ENCODE measurements at regions not wholly inside any gene's neighbourhood (a gene's known extent, or its start where the extent isn't known, plus 50 kb on each side); places are given as distances from the start of the nearest gene placed in this dataset.

- Histone ChIP-seq H3K4me3 (no peak overlapping the region), H3K27ac (no peak overlapping the region), H3K27me3 (no peaks in the 10 kb centered on the region), H3K4me1 (no peaks in the 10 kb centered on the region), H3K9me3 (no peaks in the 10 kb centered on the region), H3K36me3 (no peaks in the 10 kb centered on the region)
- DNase-seq (no peak), ATAC-seq (ENCODE audit: low FRiP score in 2 of 2) (no peak)
- TF ChIP-seq CTCF (IDR thresholded peaks at IDR 0.05) (no peak), POLR2A (IDR thresholded peaks at IDR 0.05) (no peak), POLR2AphosphoS5 (IDR thresholded peaks at IDR 0.05) (no peak), EP300 (IDR thresholded peaks at IDR 0.05) (no peak)
- WGBS, 2 donors = 88 to 92% methylated on average over 5 of the region's 5 CpGs
Observed at GRCh38 chr10:108452533-108452932, 1288.0 kb upstream of the SORCS1 start.

GRCh38 chr10:108450280-108450679 lies 1285.8 kb upstream of the SORCS1 start:
- H3K4me3 ChIP-seq = no peak overlapping the region
- no peaks in the 10 kb centered on the region for H3K36me3 ChIP-seq
- H3K9me3 ChIP-seq = no peaks in the 10 kb centered on the region
- DNase-seq (no peak), ATAC-seq (ENCODE audit: low FRiP score in 2 of 2) (no peak)
- no peaks in the 10 kb centered on the region for H3K27me3 ChIP-seq
- 59 to 60% methylated on average over 2 of the region's 2 CpGs for WGBS, 2 donors
- TF ChIP-seq CTCF (IDR thresholded peaks at IDR 0.05) = no peak
- TF ChIP-seq EP300 (IDR thresholded peaks at IDR 0.05) = no peak
- no peak for TF ChIP-seq POLR2AphosphoS5 (IDR thresholded peaks at IDR 0.05)
- no peak for TF ChIP-seq POLR2A (IDR thresholded peaks at IDR 0.05)
- no peaks in the 10 kb centered on the region for H3K4me1 ChIP-seq
- H3K27ac ChIP-seq = no peak overlapping the region

- WGBS, 2 donors = 77 to 85% methylated on average over 3 of the region's 3 CpGs
- no peak overlapping the region for H3K27ac ChIP-seq
Observed at GRCh38 chr10:108445746-108446145, 1281.2 kb upstream of the SORCS1 start.

GRCh38 chr10:108443636-108444035 lies 1279.1 kb upstream of the SORCS1 start:
- 93 to 94% methylated on average over 2 of the region's 2 CpGs for WGBS, 2 donors
- TF ChIP-seq POLR2A (IDR thresholded peaks at IDR 0.05) (no peak), EP300 (IDR thresholded peaks at IDR 0.05) (no peak), POLR2AphosphoS5 (IDR thresholded peaks at IDR 0.05) (no peak), CTCF (IDR thresholded peaks at IDR 0.05) (no peak)
- no peaks in the 10 kb centered on the region for H3K27me3 ChIP-seq
- no peaks in the 10 kb centered on the region for H3K9me3 ChIP-seq
- H3K36me3 ChIP-seq = no peaks in the 10 kb centered on the region
- H3K4me3 ChIP-seq = no peak overlapping the region
- H3K27ac ChIP-seq = no peak overlapping the region
- no peak for ATAC-seq (ENCODE audit: low FRiP score in 2 of 2)
- DNase-seq = no peak
- no peaks in the 10 kb centered on the region for H3K4me1 ChIP-seq

More at GRCh38 chr10:108445746-108446145, 1281.2 kb upstream of the SORCS1 start:
- no peak for ATAC-seq (ENCODE audit: low FRiP score in 2 of 2)
- no peaks in the 10 kb centered on the region for H3K4me1 ChIP-seq
- H3K9me3 ChIP-seq = no peaks in the 10 kb centered on the region
- no peaks in the 10 kb centered on the region for H3K27me3 ChIP-seq
- DNase-seq = no peak
- no peak overlapping the region for H3K4me3 ChIP-seq
- H3K36me3 ChIP-seq = no peaks in the 10 kb centered on the region
- TF ChIP-seq EP300 (IDR thresholded peaks at IDR 0.05) = no peak
- TF ChIP-seq POLR2AphosphoS5 (IDR thresholded peaks at IDR 0.05) = no peak
- no peak for TF ChIP-seq POLR2A (IDR thresholded peaks at IDR 0.05)
- TF ChIP-seq CTCF (IDR thresholded peaks at IDR 0.05) = no peak

- no peaks in the 10 kb centered on the region for H3K27me3 ChIP-seq
- DNase-seq (no peak), ATAC-seq (ENCODE audit: low FRiP score in 2 of 2) (no peak)
- 69 to 75% methylated on average over 1 of the region's 1 CpG for WGBS, 2 donors
- H3K4me1 ChIP-seq = no peaks in the 10 kb centered on the region
- H3K36me3 ChIP-seq = no peaks in the 10 kb centered on the region
- no peaks in the 10 kb centered on the region for H3K9me3 ChIP-seq
- TF ChIP-seq POLR2AphosphoS5 (IDR thresholded peaks at IDR 0.05) (no peak), EP300 (IDR thresholded peaks at IDR 0.05) (no peak), POLR2A (IDR thresholded peaks at IDR 0.05) (no peak), CTCF (IDR thresholded peaks at IDR 0.05) (no peak)
- H3K4me3 ChIP-seq = no peak overlapping the region
- H3K27ac ChIP-seq = no peak overlapping the region
Observed at GRCh38 chr10:108439397-108439796, 1274.9 kb upstream of the SORCS1 start.

All from upper lobe of left lung (tissue), 6 donors.